HG02610 (cell line): ENCODE measurements at regions not wholly inside any gene's neighbourhood (a gene's known extent, or its start where the extent isn't known, plus 50 kb on each side); places are given as distances from the start of the nearest gene placed in this dataset.

Experiments
- ATAC-seq: cut with Tn5 transposase; IDR thresholded peaks from one replicate; pipeline ENCODE4 v1.9.1; 2021; ENCODE audit warnings: mild to moderate bottlenecking, moderate library complexity; ENCODE audit not compliant: unreplicated experiment

DNA sequence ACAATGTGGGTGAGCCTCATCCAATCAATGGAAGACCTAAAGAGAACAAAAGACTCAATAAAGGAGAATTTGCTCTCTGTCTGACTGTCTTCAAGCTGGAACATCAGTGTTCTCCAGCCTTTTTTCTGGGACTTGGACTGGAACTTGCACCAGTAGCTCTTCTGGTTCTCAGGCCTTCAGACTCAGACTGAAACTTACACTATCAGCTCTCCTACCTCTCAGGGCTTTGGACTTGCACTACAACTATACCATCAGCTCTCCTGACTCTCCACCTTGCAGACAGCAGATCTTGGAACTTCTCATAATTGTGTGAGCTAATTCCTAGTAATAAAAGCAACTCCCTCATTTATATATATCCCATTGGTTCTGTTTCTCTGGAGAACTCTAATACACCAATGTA lies 185.9 kb downstream of the SMIM20 start:
- ATAC-seq = no peak

DNA sequence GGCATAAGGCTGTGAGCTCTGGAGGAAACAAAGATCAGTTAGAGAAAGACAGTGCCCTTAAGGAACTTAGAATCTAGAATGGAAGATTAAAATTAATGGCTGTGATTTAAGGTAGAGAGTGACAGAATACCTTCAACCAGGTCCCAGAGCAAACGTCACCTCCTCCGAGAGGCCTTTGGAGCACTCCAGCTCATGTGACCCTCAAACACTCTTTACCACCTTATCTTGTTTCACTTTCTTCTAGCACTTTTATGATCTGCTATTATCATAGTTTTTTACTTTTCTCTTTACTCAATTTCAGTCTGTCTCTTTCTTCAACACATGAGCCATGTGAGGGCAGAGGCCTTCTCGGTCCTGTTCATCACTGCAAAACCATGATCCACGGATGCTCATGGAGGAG lies 187.0 kb downstream of the SMIM20 start:
- no peak for ATAC-seq

DNA sequence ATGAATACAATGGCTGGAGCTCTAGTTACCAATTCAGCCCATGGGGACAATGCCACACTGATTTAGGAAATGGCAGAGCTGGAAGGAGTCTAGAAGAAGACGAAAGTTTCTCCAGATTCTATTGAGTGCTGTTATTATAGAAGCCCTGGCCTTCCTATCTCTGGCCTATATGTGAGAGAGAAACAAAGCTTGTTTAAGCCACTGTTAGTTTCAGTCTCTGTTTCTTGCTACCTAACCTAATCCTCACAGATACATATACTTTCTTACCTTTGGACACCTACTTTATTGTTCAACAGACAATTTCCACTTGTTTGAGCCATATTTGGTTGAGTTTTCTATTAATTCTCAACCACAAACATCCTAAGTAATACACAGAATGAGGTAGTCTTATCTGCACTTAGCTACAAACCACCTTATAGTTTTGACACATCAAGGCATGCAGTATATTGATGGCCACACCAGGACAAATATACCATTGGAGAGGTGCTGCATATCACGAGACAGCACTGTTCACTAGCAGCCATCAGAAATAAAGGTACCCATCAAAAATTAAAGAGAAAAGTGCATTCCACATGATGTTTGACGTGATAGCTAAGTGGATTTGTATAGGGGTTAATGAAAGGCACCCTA lies 190.2 kb downstream of the SMIM20 start:
- no peak for ATAC-seq

DNA sequence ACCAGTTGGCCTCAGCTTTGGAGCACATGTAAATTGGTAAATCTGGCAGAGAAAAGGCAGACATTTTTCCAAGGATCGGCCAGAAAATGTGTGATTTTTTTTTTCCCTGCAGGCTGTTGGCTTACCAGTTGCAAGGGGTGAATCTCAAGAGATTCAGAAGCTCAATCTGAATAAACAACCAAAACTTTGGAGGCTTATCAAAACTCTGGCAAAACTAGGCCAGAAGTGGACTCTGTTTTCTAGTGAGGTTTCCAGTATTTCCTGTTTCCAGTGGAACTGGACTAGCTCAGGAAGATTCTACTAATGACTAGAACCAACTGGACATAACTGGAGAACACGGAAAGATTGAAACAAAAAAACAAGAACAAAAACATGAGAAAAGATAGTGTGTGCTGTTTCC lies 191.3 kb downstream of the SMIM20 start:
- ATAC-seq = no peak

DNA sequence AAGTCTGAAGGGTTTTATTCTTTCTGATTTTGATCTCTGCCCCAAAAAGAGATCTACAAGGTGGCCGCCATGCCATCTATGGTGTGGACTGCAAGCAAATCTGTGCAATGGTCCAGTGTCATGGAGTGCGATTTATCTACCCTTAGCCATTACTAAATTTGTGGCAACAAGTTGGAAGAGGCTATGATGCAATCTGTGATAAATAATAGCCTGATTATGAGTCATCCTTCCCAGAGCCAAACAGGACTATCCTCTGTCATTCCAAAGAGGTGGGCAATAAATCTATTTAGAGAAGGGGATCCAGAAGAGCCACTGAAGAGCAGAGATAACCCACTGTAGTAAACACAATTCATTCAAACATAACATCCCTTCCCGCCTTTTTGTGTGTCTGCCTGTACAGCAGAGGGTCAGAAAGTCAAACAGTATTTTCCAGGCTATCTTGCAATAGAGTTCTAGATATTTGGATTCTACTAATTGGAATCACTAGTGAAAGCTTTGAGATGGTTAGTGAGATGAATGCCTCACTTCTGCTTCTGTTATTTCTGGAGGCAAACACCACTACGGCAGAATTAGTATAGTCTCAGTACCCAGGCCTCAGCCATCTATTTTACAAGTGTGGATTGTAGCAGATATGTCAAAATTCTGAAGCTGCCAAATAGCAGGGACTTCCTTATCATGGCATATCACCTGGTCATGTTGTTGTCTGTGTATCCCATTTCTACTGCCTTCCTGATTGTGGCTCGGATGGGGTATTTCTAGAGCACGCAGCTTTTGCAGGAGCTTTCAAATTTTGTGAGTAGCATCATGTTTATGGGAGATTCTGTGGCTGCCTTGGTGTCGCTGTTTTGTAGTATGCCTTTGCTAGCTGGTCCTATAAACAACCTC lies 192.0 kb downstream of the SMIM20 start:
- ATAC-seq = no peak

DNA sequence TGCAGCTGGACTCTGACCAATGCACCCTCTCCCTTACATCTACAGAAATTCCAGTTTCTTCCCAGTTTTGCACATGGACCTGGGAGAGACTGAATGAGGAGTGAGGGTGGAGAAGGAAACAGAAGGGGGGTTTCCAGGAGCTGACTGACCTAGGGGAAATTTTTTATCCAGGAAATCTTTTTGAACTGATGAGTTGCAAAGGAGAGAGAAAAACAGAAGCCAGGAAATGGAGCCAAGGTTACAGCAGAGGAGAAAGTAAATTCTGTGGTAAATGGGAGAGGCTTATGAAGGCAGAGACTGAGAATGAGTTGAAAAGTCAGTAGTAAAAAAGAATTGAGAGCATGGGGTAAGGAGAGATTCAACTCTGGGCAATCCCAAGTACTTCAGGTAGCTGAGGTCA lies 192.8 kb downstream of the SMIM20 start:
- ATAC-seq = no peak

DNA sequence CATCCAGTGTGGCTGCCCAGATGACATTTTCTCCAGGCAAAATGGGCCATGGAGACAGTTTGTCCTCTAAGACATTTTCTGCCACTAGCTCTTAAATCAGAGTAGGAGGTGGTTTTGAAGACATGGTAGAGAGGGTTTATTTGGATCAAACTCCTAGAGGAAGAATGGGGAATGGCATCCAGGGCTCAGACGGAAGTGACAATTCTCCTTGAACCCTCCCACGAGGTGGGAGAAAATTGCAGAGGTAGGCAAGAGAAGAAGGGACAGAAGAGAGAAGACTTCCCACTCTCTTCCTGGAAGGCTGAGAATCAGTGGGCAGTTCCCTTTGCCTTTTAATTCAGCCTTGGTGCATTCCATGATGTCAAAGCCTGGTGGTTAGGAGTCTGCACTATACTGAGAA lies 194.0 kb downstream of the SMIM20 start:
- no peak for ATAC-seq

DNA sequence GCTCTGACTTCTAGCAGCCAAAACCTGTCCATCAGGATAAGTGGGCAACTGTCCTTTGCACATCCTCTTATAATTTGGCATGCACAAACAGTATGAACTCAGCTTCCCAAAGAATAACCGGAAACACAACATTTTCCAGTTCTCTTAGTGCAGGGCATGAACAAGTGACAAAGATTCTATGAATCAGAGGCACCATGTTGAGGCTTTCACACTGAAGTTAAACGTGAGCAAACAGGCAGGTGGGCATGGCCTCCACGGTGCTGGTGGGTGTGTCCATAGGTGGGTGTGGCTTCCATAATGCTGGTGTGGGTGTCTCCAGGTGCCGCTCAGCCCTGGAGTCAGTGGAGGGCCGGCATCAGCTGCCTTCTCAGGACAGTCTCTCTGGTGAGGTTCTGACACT lies 196.5 kb downstream of the SMIM20 start:
- ATAC-seq = no peak

DNA sequence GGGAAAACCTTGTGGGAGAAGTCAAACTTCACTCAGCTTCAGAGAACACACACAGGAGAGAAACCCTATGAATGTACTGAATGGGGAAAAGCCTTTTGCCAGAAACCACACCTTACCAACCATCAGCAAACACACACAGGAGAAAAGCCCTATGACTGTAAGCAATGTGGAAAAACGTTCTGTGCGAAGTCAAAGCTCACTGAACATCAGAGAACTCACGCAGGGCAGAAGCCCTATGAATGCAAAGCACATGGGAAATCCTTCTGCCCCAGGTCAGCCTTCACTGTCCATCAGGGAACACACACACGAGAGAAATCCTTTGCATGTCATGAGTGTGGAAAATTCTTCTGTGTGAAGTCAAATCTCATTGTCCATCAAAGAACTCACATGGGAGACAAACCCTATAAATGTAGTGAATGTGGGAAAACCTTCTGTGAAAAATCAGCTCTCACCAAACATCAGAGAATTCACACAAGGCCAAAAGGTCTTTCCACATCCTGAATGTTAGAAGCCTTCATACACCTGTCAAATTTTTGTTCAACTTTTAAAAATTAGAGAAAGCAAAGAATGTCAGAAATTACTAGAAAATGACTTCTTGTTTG lies 199.4 kb downstream of the SMIM20 start:
- ATAC-seq = no peak

DNA sequence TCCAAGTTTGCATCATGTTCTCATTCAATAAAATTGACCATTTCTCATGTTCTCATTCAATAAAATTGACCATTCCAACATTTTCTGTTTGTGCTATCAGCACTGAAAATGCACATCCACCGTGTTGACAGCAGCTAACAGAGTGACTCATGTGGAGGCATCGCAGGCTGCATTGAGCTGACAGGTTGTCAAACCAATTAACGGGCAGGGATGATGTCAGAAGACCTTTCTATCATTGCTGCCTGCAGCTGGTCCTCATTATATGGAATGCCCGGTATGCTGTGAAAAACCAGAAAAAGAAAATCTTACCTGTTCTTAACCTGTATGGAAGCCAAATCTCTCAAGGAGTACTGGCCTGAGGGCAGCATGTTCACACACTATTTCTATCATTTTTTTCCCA lies 202.0 kb downstream of the SMIM20 start:
- ATAC-seq = no peak

DNA sequence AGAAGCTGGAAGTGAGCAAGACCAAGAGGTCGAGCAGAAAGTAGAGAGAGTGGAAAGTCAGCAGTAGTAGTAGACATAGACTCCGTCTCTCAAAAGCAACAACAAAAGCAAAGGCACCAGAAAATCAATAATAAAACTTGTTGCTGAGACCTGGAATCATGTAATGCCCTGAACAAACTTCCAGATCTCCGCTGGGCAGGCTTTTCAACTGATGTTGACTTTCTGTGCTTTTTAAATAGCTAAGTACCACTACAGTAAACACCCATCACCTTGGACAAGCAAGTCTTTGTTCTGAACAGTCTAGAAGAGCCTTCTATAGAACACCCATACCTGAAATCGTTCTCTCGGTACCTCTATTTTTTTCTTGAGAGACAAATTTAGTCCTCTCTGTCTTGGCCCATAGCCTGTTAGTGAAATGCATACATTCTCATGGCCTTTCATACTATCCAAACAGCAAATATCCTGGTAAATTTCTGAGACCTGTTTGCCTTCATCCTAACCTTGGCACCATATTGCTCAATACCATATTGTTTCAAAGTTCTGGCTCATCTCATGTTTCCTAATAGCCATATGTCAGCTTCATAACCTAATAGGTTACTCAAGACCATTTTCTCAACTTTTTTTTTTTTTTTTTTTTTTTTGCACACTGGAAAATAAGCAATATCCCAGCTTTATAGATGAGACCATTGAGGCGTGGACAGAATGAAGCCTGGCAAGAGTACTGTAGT lies 200.6 kb upstream of the RBPJ start:
- no peak for ATAC-seq

DNA sequence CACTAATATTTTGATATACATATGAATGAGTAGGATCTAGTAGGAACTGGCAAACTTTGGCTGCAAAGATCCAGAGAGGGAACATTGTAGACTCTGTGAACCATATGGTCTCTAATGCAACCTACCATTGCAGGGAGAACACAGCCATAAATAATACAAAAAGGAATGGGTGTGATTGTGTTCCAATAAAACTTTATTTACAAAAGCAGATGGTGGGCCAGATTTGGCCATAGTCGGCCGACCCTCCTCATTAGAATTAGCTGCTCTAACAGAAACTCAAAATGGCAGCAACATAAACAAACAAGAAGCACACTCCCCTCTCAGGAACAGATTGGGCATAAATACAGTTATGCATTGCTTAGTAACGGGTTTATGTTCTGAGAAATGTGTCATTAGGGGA lies 198.1 kb upstream of the RBPJ start:
- no peak for ATAC-seq

DNA sequence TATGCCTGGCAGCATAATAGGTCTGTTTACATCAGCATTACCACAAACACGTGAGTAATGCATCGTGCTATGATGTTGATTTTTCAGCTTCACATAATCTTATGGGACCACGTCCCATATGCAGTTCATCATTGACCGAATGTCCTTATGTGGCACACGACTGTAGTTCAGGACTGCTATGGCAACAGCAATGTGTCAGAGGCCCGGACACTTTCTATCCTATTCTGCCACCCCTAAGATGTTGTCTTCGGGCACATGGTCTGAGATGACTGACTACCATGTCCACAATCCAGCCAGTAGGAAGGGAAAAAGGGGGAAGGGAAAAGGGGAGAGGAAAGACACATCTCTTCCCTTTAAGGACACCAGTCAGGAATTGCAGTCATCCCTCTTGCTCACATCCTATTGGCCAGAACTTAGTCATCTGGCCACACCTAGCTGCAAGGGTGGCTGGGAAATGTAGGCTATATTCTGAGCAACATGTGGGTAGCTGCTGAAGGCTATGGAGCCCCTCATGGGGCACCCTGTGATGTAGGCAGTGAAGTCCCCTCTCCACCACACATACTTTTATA lies 196.0 kb upstream of the RBPJ start:
- ATAC-seq = no peak

DNA sequence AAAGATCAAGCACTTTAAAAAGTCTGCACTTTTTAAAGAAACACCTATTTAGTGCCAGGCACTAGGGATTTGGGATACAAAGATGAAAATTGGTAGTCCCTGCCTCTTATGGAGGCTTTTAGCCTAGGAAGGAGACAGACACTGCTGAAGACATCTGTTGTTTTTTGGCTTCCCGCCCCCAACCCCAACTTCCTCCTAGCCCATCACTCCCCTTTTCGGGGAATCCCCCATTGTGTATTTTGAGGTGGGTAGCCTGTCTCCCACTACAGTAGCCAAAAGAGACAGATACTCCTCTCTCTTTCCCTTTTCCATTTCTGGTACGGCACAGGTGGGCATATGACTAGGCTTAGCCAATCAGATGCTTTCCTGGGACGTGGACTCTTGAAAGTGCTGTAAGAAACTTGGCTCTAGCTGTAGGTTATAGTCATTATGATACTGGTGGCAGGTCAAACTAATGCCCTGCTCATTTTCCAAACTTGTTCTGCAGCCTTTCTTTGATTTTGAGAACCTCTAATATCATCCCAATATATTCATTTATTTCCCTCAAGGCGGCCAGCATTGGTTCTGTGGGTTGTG lies 194.6 kb upstream of the RBPJ start:
- ATAC-seq = peak; percentile 49

DNA sequence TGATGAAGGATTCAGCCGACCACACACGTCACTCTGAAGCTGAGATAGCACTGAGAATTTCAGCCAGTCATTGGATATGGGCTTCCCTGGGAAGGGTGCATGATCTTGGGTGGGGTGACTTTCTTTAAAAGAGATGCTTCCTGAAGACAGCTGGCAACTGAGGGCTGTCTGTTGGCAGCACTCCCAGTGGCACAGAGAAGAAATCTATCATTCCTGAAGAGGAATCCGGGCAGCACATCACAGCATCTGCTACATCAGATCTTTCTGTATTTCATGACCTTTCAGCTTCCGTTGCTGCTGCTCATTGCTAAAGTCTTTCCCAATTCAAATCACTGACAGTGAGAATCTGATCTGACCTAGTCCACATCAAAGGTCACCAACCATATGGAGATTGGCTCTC lies 193.8 kb upstream of the RBPJ start:
- no peak for ATAC-seq

DNA sequence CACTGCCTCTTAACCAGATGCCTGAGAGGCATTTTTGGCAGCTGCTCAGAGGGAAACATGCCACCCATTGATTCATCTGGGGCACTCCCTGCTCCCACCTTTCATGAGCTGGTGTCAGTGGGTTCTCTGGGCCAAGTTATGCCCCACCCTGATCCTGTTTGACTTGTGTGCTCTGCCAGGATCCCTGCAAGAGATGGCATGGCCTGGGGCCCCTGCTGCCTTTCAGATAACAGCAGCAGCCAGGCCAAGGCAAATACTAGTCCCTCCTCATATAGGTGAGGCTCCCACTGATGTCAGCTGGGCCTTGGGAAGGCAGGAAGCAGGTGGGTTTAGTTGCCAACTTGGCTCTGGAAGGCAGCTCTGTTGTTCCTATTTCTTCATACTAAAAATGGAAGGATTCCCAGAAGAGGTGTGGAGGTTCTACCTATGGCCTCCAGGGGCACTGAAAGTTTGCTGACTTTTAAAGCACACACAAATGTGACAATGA lies 192.9 kb upstream of the RBPJ start:
- no peak for ATAC-seq

DNA sequence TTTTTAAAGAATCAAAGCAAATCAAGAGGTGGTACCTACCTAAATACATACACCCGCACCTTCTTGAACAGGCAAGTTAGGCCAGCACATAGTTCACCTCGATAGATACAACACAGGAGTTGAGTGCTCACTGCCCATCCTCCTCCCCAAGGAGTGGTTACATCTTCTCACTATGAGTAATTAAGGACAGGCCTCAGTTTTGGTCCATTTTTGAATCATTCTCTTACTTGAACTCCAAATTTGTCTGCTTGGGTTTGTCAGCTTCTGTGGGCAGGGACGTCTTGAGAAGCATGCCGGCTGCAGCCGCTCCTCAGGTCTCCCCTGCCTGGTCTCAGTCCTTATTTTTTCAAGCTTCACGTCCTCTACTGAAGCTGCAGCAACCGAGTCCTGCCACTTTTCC lies 190.6 kb upstream of the RBPJ start:
- peak; percentile 68 for ATAC-seq

DNA sequence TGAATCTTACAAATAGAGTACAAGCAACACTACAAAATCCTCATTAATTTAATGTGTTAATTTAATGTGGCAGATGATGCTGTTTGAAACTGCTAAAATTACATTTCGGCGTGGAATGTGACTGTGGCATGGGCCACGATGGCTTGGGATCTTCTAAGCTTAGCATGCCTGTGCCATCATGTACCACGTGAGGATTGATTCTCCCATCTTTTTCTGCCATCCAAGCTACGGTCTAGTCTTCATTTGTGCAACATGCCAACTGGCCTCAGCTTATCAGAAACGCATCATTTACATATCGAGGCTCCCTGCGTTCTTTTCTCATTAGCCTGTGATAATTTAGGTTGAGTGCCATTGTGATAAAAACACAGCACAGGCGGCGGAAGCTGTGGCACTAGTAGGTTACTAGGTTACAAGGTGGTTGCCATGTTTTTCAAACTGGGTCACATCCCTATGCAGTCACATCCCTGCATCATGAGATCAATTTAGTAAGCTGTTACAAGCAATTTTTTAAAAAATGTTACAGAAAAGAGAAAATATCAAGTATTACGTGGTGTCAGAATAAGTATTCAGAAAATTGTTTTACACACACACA lies 189.9 kb upstream of the RBPJ start:
- no peak for ATAC-seq

DNA sequence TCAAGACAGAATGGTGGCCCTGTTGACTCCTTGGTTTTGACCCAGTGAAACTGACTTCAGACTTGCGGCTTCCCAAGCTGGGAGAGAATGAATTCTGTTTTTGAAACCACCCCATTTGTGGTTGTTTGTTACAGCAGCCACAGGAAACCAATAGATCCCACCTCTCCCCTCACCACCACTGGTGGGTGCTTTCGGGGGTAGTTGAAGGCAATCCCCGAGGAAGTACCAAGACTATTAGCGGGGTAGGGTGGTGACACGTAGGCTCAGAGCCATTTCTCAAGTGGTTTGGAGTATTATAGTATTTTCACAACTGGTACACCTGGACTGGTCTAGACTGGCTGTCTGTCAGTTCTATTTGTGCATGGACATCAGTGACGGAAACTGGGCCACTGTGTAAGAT lies 189.1 kb upstream of the RBPJ start:
- peak; percentile 69 for ATAC-seq

DNA sequence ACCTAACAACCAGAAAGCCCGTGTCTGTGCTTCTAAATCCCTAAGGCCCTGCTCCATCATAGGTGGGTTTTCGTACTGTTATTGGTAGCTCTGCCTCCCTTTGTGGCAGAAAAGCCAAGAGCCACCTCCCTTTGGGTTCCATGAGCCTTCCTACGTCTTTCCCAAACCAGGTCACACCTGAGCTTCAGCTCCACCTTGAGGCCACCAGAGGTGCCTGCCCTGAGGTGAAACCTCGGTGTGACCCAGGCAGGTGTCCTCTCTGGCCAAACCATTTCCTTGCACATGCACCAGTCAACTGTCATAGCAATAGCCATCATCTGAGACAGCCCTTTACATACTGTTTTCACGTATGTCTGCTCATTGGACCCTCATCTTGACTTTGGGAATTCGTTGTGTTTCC lies 188.0 kb upstream of the RBPJ start:
- ATAC-seq = no peak
